Activated T-cell treated with anti-CD3 and anti-CD28 coated beads for 4 hours (primary cell): ENCODE measurements at regions not wholly inside any gene's neighbourhood (a gene's known extent, or its start where the extent isn't known, plus 50 kb on each side); places are given as distances from the start of the nearest gene placed in this dataset.
"Not testable (repeated sequence)": the region's sequence is repeated elsewhere in the genome, so short reads cannot be mapped to it uniquely, and the experiment has no call there.

ENCODE experiments used
- DNase-seq: peaks from one replicate; pipeline ENCODE4 v3.0.0-alpha.2; 2020

- no peak for DNase-seq
Measured at GRCh38 chr16:5309946-5310611, 212.5 kb upstream of the EEF2KMT start.

DNA sequence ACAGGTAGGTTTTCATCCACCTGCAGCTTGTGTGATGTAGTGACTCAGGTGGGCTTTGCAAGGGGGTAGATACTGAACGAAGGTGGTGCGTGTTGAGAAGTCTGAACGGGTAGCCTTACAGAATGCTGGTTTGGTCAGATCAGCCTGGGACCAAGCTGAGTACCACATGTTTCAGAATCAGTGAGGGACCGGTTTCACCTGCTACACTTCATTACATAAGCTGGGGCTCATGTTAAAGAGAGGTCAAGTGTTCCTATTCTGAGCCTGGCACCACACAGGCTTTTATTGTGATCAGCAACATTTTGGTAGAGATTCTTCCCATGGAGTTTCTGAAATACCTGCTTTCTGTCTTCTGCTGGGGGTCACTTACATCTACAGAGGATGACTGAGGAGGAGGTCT lies 207.4 kb upstream of the EEF2KMT start:
- DNase-seq = no peak

- DNase-seq = no peak
Measured at GRCh38 chr16:5302372-5303114, 204.9 kb upstream of the EEF2KMT start.

GRCh38 chr16:5298202-5298601 lies 200.6 kb upstream of the EEF2KMT start:
- DNase-seq = no peak

GRCh38 chr16:5296176-5296575 lies 198.6 kb upstream of the EEF2KMT start:
- no peak for DNase-seq

GRCh38 chr16:5295304-5295703 lies 197.7 kb upstream of the EEF2KMT start:
- DNase-seq = not testable (repeated sequence)

- not testable (repeated sequence) for DNase-seq
Measured at GRCh38 chr16:5282152-5282551, 184.6 kb upstream of the EEF2KMT start.

- no peak for DNase-seq
Measured at GRCh38 chr16:5257462-5257861, 159.9 kb upstream of the EEF2KMT start.

GRCh38 chr16:5252791-5253190 lies 155.2 kb upstream of the EEF2KMT start:
- no peak for DNase-seq

DNA sequence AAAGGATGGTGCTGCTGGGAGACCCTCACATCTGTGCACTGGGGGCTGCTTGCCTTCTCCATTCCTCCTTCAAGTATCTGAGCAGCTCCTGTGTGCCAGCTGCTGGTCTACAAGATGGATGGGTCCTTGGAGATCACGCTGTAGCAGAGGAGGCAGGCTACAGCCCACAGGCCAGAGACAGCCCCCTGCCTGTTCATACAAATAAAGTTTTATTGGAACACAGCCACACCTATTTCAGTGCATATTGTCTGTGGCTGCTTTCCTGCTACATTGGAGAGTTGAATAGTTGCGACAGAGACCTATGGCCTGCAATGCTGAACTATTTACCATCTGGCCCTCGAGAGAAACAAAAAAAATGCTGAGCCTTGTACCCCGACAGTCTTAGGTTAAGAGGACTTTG lies 149.8 kb upstream of the EEF2KMT start:
- not testable (repeated sequence) for DNase-seq

- DNase-seq = not testable (repeated sequence)
Measured at GRCh38 chr16:5240278-5240626, 142.7 kb upstream of the EEF2KMT start.

DNA sequence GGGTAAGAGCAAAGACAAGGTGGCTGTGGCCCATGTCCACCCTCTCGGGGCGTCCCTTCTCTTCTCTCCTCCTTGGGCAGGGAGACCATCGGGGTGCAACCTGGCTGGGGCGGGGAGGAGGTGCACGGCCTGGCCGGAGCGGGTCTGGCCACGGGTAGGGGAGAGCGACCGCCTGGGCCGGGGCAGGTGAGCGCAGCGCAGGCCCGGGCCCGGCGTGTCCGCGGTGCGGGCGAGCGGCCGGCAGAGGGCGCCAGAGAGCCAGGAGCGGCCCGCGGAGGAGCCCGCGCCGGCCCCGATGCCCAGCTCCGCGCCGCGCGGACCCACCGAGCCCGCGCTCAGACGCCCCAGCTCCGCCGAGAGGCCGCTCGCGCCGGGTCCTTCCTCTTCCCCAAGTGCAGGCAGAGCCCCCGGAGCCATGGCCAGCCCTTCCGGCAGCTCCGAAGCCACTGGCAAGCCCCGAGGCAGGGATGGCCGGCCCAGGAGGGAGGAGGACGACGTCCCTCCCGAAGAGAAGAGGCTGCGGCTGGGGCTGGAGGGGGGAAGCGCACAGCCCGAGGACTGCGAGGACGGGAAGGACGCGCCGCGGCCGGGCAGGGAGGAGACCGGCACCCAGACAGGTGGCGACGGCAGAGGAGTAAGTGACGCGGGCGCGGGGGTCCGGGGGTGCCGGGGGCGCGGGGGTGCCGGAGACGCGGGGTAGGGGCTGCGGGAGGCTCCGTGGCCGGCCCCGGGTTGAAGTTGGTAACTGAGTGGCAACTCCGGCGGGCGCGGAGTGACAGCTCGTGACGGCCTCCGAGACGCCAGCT lies 142.1 kb upstream of the EEF2KMT start:
- DNase-seq = peak; percentile 39

- no peak for DNase-seq
Measured at GRCh38 chr16:5235119-5235518, 137.5 kb upstream of the EEF2KMT start.

DNA sequence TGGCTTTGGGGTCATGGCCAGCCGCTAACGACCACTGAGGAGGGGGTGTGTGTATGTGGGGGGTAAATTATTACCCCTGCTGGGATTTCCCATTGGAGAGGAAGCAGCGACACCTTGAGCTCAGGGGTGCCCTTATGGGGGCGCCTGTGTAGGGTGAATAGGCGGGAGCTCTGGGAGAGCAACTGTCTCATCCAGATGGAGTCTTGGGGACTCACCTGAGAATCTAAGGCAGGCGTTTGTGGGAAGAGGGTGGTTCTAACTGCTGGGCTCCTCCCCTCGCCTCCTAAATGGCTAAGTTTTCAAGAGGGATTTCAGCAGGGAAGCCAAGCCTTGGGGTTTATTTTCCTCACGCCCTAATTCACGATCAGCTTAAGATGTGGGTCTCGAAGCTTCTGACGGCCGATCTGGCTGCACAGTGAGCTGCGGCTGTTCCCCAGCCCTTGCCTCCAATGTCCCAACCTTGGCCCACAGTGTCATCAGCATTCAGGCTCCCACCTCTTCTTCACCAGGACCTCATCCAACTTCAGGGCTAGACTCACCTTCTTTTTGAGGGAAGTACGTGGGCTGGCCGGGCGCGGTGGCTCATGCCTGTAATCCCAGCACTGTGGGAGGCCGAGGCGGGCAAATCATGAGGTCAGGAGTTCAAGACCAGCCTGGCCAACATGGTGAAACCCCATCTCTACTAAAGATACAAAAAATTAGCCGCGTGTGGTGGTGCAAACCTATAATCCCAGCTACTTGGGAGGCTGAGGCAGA lies 136.9 kb upstream of the EEF2KMT start:
- DNase-seq = no peak

DNA sequence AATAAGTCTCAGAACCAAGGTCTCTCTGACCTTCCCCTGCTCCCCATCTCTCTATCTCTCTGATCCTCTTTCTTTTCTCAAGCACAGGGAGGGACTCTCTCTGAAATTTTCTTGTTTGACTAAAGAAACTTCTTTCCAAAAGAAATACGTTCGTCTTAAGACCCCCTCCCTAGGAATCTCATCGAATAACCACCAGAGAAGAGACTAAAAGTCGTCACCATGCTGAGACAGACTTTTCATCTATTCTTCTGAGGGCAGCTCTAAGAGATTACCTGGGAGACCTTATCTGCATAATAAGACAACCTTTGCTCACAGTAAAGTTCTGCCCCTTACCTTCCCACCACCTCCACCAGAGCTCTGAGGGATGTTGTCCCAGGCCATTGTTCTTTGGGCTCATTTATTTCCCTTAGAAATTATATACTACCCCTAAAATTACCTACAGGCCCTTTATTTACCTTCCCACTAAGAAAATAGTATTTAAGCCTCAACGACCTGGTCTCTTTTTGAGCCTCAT lies 133.7 kb upstream of the EEF2KMT start:
- no peak for DNase-seq

DNA sequence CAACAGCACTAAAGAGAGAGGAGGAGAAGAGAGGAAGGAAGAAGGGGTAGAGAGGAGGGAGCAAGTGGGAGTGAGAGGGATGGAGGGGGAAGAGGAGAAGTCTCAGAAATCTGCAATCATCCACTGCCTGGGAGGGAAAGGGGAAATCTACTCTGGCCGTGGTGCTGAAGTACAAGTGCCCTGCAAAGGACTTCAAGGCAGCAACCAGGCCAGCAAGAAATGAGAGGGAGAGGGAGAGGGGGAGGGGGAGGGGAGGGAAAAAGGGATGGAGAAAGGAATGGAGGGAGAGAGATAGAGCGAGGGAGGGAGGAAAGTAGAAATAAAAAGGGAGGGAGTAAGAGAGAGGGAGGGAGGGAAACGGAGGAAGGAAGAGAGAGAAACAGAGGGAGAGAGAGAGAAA lies 130.8 kb upstream of the EEF2KMT start:
- no peak for DNase-seq

GRCh38 chr16:5225931-5226655 lies 128.5 kb upstream of the EEF2KMT start:
- DNase-seq = no peak

DNA sequence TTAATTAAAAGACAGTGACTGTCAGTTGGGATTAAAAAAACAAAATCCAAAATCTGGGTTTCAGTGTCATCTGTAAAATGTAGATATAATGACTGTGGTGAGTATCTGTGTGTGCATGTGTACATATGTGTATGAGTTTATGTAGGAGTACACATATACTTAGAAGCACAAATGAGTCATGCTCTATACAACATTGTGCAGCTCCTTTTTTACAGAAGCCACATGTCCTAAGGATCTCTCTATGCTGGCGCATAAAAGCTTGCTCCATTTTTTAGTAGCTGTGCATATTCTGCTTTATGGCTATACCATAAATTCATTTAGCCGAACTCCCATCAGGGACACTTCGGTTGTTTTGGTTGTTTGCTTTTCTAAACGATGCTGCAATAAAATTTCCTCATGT lies 125.2 kb upstream of the EEF2KMT start:
- no peak for DNase-seq

GRCh38 chr16:5221831-5222230 lies 124.2 kb upstream of the EEF2KMT start:
- DNase-seq = not testable (repeated sequence)

GRCh38 chr16:5220705-5221104 lies 123.1 kb upstream of the EEF2KMT start:
- DNase-seq = no peak

DNA sequence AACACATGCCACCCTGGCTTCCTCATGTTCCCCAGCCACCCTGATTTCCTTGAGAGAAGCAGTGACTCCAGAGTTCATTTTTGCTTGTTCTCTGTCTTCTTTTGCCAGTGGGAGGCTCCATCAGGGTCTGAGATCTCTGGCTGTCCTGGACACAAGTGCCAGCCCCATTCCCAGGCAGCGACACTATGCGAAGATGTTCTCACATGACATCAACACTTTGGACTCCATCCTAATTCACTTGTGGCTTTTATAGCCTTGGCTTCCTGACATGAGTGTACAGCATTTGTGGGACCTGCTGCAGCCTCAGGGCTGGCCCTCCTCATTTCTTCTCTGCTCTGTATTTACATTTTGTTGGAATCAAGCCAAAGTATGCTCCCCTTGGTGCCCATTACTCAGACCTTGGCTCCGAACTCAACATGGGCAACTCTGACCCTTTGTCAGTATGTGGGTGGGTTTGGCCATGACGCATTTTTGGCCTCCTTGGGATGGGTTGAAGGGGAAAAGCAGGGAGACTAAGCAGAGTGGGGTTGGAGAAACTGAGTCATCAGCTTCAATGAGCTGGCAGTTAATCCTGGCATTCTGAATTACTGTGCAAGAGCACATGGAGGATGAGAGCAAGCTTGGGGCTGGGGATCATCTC lies 119.0 kb upstream of the EEF2KMT start:
- DNase-seq = no peak

GRCh38 chr16:5215901-5216300 lies 118.3 kb upstream of the EEF2KMT start:
- DNase-seq = no peak
